IgD-negative memory B cell (primary cell): ENCODE measurements at regions not wholly inside any gene's neighbourhood (a gene's known extent, or its start where the extent isn't known, plus 50 kb on each side); places are given as distances from the start of the nearest gene placed in this dataset.

Experiments
- H3K27ac Mint-ChIP-seq, 3 donors: one replicate each; pipeline ENCODE4 v1.8.0; 2020 to 2022; ENCODE audit warnings: mild to moderate bottlenecking in 3 of 3, mixed read lengths in 3 of 3, moderate library complexity in 1 of 3
- H3K27me3 Mint-ChIP-seq: one replicate; pipeline ENCODE4 v1.8.0; 2021; ENCODE audit warnings: mixed read lengths
- H3K36me3 Mint-ChIP-seq: one replicate; pipeline ENCODE4 v1.8.0; 2020; ENCODE audit warnings: mild to moderate bottlenecking, mixed read lengths
- H3K4me1 Mint-ChIP-seq, 3 donors: one replicate each; pipeline ENCODE4 v1.8.0; 2020 to 2022; ENCODE audit warnings: mixed read lengths in 3 of 3, mild to moderate bottlenecking in 1 of 3
- H3K4me3 Mint-ChIP-seq, 4 donors: one replicate each; pipeline ENCODE4 v1.8.0; 2020 to 2022; ENCODE audit warnings: mild to moderate bottlenecking in 4 of 4, mixed read lengths in 4 of 4, moderate library complexity in 3 of 4
- H3K9me3 Mint-ChIP-seq, 3 donors: one replicate each; pipeline ENCODE4 v1.8.0; 2020 to 2021; ENCODE audit warnings: mixed read lengths in 3 of 3, mild to moderate bottlenecking in 1 of 3

GRCh38 chr19:31625575-31625974, 276.3 kb upstream of the TSHZ3 start:
- Mint-ChIP-seq H3K27me3 (no peaks in the 10 kb centered on the region), H3K27ac (no peak overlapping the region), H3K36me3 (no peaks in the 10 kb centered on the region), H3K9me3 (peaks cover 9 to 16% (median 11%) of the 10 kb centered on the region in 3 donors), H3K4me3 (no peak overlapping the region), H3K4me1 (no peaks in the 10 kb centered on the region)

- peaks cover 0 to 11% (median 9%) of the 10 kb centered on the region in 3 donors for H3K9me3 Mint-ChIP-seq
- no peaks in the 10 kb centered on the region for H3K27me3 Mint-ChIP-seq
- no peaks in the 10 kb centered on the region for H3K4me1 Mint-ChIP-seq
- H3K4me3 Mint-ChIP-seq = no peak overlapping the region
- no peak overlapping the region for H3K27ac Mint-ChIP-seq
- no peaks in the 10 kb centered on the region for H3K36me3 Mint-ChIP-seq
Observed at GRCh38 chr19:31626941-31627340, 277.7 kb upstream of the TSHZ3 start.

- no peaks in the 10 kb centered on the region for H3K4me1 Mint-ChIP-seq
- H3K27me3 Mint-ChIP-seq = no peaks in the 10 kb centered on the region
- no peak overlapping the region for H3K27ac Mint-ChIP-seq
- H3K9me3 Mint-ChIP-seq = peaks cover 0 to 11% (median 9%) of the 10 kb centered on the region in 3 donors
- no peak overlapping the region for H3K4me3 Mint-ChIP-seq
- no peaks in the 10 kb centered on the region for H3K36me3 Mint-ChIP-seq
Observed at GRCh38 chr19:31627620-31628365, 278.6 kb upstream of the TSHZ3 start.

- Mint-ChIP-seq H3K36me3 (no peaks in the 10 kb centered on the region), H3K27ac (no peak overlapping the region), H3K27me3 (no peaks in the 10 kb centered on the region), H3K4me3 (no peak overlapping the region), H3K9me3 (peaks cover 0 to 9% (median 4%) of the 10 kb centered on the region in 3 donors), H3K4me1 (no peaks in the 10 kb centered on the region)
Observed at GRCh38 chr19:31629579-31630363, 280.5 kb upstream of the TSHZ3 start.

- H3K4me1 Mint-ChIP-seq = no peaks in the 10 kb centered on the region
- H3K27me3 Mint-ChIP-seq = no peaks in the 10 kb centered on the region
- no peak overlapping the region for H3K27ac Mint-ChIP-seq
- no peaks in the 10 kb centered on the region for H3K36me3 Mint-ChIP-seq
- peak overlapping the region in 1 of 4 donors; percentile 77 for H3K4me3 Mint-ChIP-seq
- peaks cover 0 to 8% (median 6%) of the 10 kb centered on the region in 3 donors for H3K9me3 Mint-ChIP-seq
Observed at GRCh38 chr19:31633014-31633413, 283.8 kb upstream of the TSHZ3 start.

- Mint-ChIP-seq H3K36me3 (no peaks in the 10 kb centered on the region), H3K4me1 (no peaks in the 10 kb centered on the region), H3K9me3 (peaks cover 0 to 11% (median 8%) of the 10 kb centered on the region in 3 donors), H3K27me3 (no peaks in the 10 kb centered on the region), H3K4me3 (no peak overlapping the region), H3K27ac (no peak overlapping the region)
Observed at GRCh38 chr19:31639306-31639705, 290.1 kb upstream of the TSHZ3 start.

GRCh38 chr19:31641591-31641990, 292.4 kb upstream of the TSHZ3 start:
- Mint-ChIP-seq H3K9me3 (peaks cover 5 to 15% (median 5%) of the 10 kb centered on the region in 3 donors), H3K4me3 (no peak overlapping the region), H3K36me3 (no peaks in the 10 kb centered on the region), H3K4me1 (no peaks in the 10 kb centered on the region), H3K27me3 (no peaks in the 10 kb centered on the region), H3K27ac (no peak overlapping the region)

GRCh38 chr19:31648347-31648746, 299.1 kb upstream of the TSHZ3 start:
- Mint-ChIP-seq H3K4me1 (no peaks in the 10 kb centered on the region), H3K27me3 (no peaks in the 10 kb centered on the region), H3K4me3 (no peak overlapping the region), H3K27ac (no peak overlapping the region), H3K36me3 (no peaks in the 10 kb centered on the region), H3K9me3 (peaks cover 4 to 30% (median 14%) of the 10 kb centered on the region in 3 donors)

GRCh38 chr19:31656507-31656906, 307.3 kb upstream of the TSHZ3 start:
- H3K4me3 Mint-ChIP-seq = no peak overlapping the region
- peaks cover 1% of the 10 kb centered on the region for H3K36me3 Mint-ChIP-seq
- no peaks in the 10 kb centered on the region for H3K4me1 Mint-ChIP-seq
- H3K27me3 Mint-ChIP-seq = no peaks in the 10 kb centered on the region
- peak overlapping the region in 1 of 3 donors; percentile 76 for H3K27ac Mint-ChIP-seq
- peaks cover 3 to 14% (median 9%) of the 10 kb centered on the region in 3 donors for H3K9me3 Mint-ChIP-seq

- no peaks in the 10 kb centered on the region for H3K27me3 Mint-ChIP-seq
- no peaks in the 10 kb centered on the region for H3K4me1 Mint-ChIP-seq
- H3K36me3 Mint-ChIP-seq = peaks cover 1% of the 10 kb centered on the region
- H3K9me3 Mint-ChIP-seq = peaks cover 1 to 14% (median 9%) of the 10 kb centered on the region in 3 donors
- no peak overlapping the region for H3K27ac Mint-ChIP-seq
- H3K4me3 Mint-ChIP-seq = no peak overlapping the region
Observed at GRCh38 chr19:31658993-31659896, 310.0 kb upstream of the TSHZ3 start.

GRCh38 chr19:31659897-31660210, 310.6 kb upstream of the TSHZ3 start:
- peaks cover 1% of the 10 kb centered on the region for H3K36me3 Mint-ChIP-seq
- no peak overlapping the region for H3K27ac Mint-ChIP-seq
- H3K9me3 Mint-ChIP-seq = peaks cover 1 to 10% (median 5%) of the 10 kb centered on the region in 3 donors
- no peak overlapping the region for H3K4me3 Mint-ChIP-seq
- no peaks in the 10 kb centered on the region for H3K4me1 Mint-ChIP-seq
- H3K27me3 Mint-ChIP-seq = no peaks in the 10 kb centered on the region

- no peaks in the 10 kb centered on the region for H3K36me3 Mint-ChIP-seq
- peaks cover 2 to 11% (median 9%) of the 10 kb centered on the region in 3 donors for H3K9me3 Mint-ChIP-seq
- no peaks in the 10 kb centered on the region for H3K4me1 Mint-ChIP-seq
- H3K27me3 Mint-ChIP-seq = no peaks in the 10 kb centered on the region
- H3K4me3 Mint-ChIP-seq = no peak overlapping the region
- no peak overlapping the region for H3K27ac Mint-ChIP-seq
Observed at GRCh38 chr19:31664096-31664495, 314.9 kb upstream of the TSHZ3 start.

- Mint-ChIP-seq H3K36me3 (no peaks in the 10 kb centered on the region), H3K4me3 (no peak overlapping the region), H3K27ac (no peak overlapping the region), H3K27me3 (no peaks in the 10 kb centered on the region), H3K4me1 (no peaks in the 10 kb centered on the region), H3K9me3 (peaks cover 2 to 13% (median 9%) of the 10 kb centered on the region in 3 donors)
Observed at GRCh38 chr19:31664997-31665396, 315.8 kb upstream of the TSHZ3 start.

GRCh38 chr19:31666126-31666525, 316.9 kb upstream of the TSHZ3 start:
- H3K36me3 Mint-ChIP-seq = no peaks in the 10 kb centered on the region
- no peak overlapping the region for H3K4me3 Mint-ChIP-seq
- H3K4me1 Mint-ChIP-seq = no peaks in the 10 kb centered on the region
- no peak overlapping the region for H3K27ac Mint-ChIP-seq
- no peaks in the 10 kb centered on the region for H3K27me3 Mint-ChIP-seq
- H3K9me3 Mint-ChIP-seq = peaks cover 2 to 13% (median 9%) of the 10 kb centered on the region in 3 donors

- H3K9me3 Mint-ChIP-seq = peaks cover 2 to 13% (median 9%) of the 10 kb centered on the region in 3 donors
- no peak overlapping the region for H3K4me3 Mint-ChIP-seq
- H3K4me1 Mint-ChIP-seq = no peaks in the 10 kb centered on the region
- H3K27me3 Mint-ChIP-seq = no peaks in the 10 kb centered on the region
- no peaks in the 10 kb centered on the region for H3K36me3 Mint-ChIP-seq
- peak overlapping the region in 1 of 3 donors; percentile 47 for H3K27ac Mint-ChIP-seq
Observed at GRCh38 chr19:31667106-31667505, 317.9 kb upstream of the TSHZ3 start.
